Common myeloid progenitor, CD34-positive (primary cell): ENCODE measurements at regions not wholly inside any gene's neighbourhood (a gene's known extent, or its start where the extent isn't known, plus 50 kb on each side); places are given as distances from the start of the nearest gene placed in this dataset.

Experiments used
- CTCF ChIA-PET: fragments of 350-600 bp; sonication (Branson Sonifier 250); formaldehyde crosslinking; loops from one replicate; lab custom pipeline; 2021; ENCODE audit warnings: antibody characterized with exemption; lab: Charles Lee
- POLR2A ChIA-PET: fragments of 350-600 bp; sonication (Branson Sonifier 250); formaldehyde crosslinking; loops from one replicate; lab custom pipeline; 2021; ENCODE audit warnings: antibody characterized with exemption; lab: Charles Lee
- DNase-seq, 3 donors: peaks; one replicate each; pipeline versions ENCODE4 v3.0.0 to v3.0.0-alpha.2; 2013
- H3K27ac ChIP-seq, 2 experiments: 1 replicate in 1 of 2; 2 replicates in 1 of 2; pipeline ENCODE4 v1.7.0; 2013; ENCODE audit warnings: inconsistent platforms in 2 of 2, low read length in 2 of 2, mild to moderate bottlenecking in 2 of 2, low read depth in 1 of 2, moderate library complexity in 1 of 2; ENCODE audit not compliant: severe bottlenecking in 2 of 2, insufficient read depth in 1 of 2, poor library complexity in 1 of 2
- H3K27me3 ChIP-seq, 5 experiments: replicated peaks in 2 of 5; 1 replicate in 3 of 5; 2 replicates in 2 of 5; pipeline versions ENCODE4 v1.6.1 to v1.7.0; 2013; ENCODE audit warnings: low read length in 4 of 5, mild to moderate bottlenecking in 2 of 5, moderate library complexity in 2 of 5, inconsistent platforms in 1 of 5; ENCODE audit not compliant: insufficient read depth in 5 of 5, control insufficient read depth in 4 of 5
- H3K36me3 ChIP-seq, 4 experiments: 1 replicate in 2 of 4; 2 replicates in 2 of 4; pipeline versions ENCODE4 v1.6.1 to v1.7.0; 2013; ENCODE audit warnings: low read length in 3 of 4, control low read depth in 1 of 4, mild to moderate bottlenecking in 1 of 4; ENCODE audit not compliant: control insufficient read depth in 4 of 4, insufficient read depth in 4 of 4
- H3K4me1 ChIP-seq, 4 experiments: 1 replicate in 3 of 4; 2 replicates in 1 of 4; pipeline versions ENCODE4 v1.6.1 to v1.7.1; 2013; ENCODE audit warnings: low read length in 3 of 4, mild to moderate bottlenecking in 3 of 4, control low read depth in 1 of 4, inconsistent platforms in 1 of 4, moderate library complexity in 1 of 4; ENCODE audit not compliant: control insufficient read depth in 4 of 4, insufficient read depth in 4 of 4; ENCODE audit errors: control extremely low read depth in 1 of 4
- H3K4me3 ChIP-seq, 7 experiments: 1 replicate in 4 of 7; 2 replicates in 3 of 7; pipeline versions ENCODE4 v1.5.1 to v1.7.0; 2013; ENCODE audit warnings: mild to moderate bottlenecking in 7 of 7, low read length in 6 of 7, moderate library complexity in 6 of 7, inconsistent platforms in 2 of 7, low read depth in 2 of 7, control low read depth in 1 of 7; ENCODE audit not compliant: insufficient read depth in 4 of 7, control insufficient read depth in 1 of 7; ENCODE audit errors: extremely low read depth in 1 of 7
- H3K9me3 ChIP-seq, 5 experiments: 1 replicate in 4 of 5; 2 replicates in 1 of 5; pipeline versions ENCODE4 v1.6.1 to v1.7.1; 2013; ENCODE audit warnings: low read length in 4 of 5, mild to moderate bottlenecking in 2 of 5, inconsistent platforms in 1 of 5, low read depth in 1 of 5, moderate library complexity in 1 of 5; ENCODE audit not compliant: control insufficient read depth in 4 of 5, insufficient read depth in 2 of 5; ENCODE audit errors: control extremely low read depth in 1 of 5
- WGBS: methylation state at CpG from one replicate; pipeline ENCODE4 v1.1.5; 2013; ENCODE audit not compliant: insufficient coverage; 5-methylcytosine and 5-hydroxymethylcytosine counted together

GRCh38 chr6:88238065-88238464 is 71.9 kb upstream of the CNR1 start:
- Histone ChIP-seq H3K27ac (no peak overlapping the region), H3K4me1 (no peaks in the 10 kb centered on the region), H3K27me3 (no peaks in the 10 kb centered on the region), H3K36me3 (no peaks in the 10 kb centered on the region), H3K4me3 (no peak overlapping the region), H3K9me3 (no peaks in the 10 kb centered on the region)
- 40% methylated on average over 1 of the region's 1 CpG for WGBS
- POLR2A ChIA-PET = interaction anchor here (0.6 kb wide), 1 partner anchor 97 kb away, joined by 3 read pairs; no protein-coding TSS in a partner anchor
- CTCF ChIA-PET = interaction anchor here (1.1 to 2.2 kb wide), 3 partner anchors 10 to 994 kb away, joined by 3 to 9 read pairs (median 5); no protein-coding TSS in a partner anchor
- DNase-seq = peak; percentile 28 to 58 (median 35)

DNA sequence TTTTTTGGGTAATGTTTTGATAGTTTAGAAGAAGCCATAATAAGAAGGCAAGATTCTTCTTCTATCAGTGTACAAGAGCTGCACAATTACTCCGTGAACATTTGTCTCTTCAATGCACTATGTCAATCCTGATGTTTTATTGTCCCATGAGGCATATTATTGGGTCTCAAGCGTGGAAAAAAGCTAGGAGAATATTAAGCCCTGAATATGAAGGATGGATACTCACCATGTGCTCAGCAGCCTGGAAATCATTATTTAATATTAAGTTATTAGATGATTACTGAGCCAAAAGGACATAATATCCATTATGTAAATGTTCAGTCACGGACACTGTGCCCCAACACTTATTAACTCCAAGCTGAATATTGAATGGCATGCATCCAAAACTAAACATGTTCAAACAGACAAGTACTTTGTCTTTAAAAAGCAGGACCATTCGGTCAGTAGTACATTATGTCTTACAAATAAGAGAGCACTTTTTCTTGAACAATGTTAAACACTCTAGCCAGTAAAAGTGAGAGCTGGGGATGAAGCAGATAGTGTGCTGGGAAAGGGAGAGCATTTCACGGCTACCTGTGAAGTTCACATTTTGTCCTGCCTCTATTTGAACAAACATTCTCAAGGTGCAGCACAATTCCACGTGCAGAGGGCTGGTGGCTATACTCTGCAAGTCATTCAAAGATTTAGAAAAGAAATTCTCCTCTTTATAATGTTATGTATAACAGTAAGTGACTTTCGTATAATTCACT is 70.6 kb upstream of the CNR1 start:
- Histone ChIP-seq H3K36me3 (no peaks in the 10 kb centered on the region), H3K4me1 (no peaks in the 10 kb centered on the region), H3K27ac (no peak overlapping the region), H3K27me3 (no peaks in the 10 kb centered on the region), H3K4me3 (no peak overlapping the region), H3K9me3 (peaks cover 0 to 5% (median 0%) of the 10 kb centered on the region in 5 experiments)
- CTCF ChIA-PET = interaction anchor here (2.2 kb wide), 1 partner anchor 307 kb away, joined by 9 read pairs; no protein-coding TSS in a partner anchor
- DNase-seq = no peak
- POLR2A ChIA-PET = no interaction called here
- WGBS = 80% methylated on average over 3 of the region's 7 CpGs

- CTCF ChIA-PET = no interaction called here
- Histone ChIP-seq H3K27ac (no peak overlapping the region), H3K27me3 (no peaks in the 10 kb centered on the region), H3K4me3 (no peak overlapping the region), H3K36me3 (no peaks in the 10 kb centered on the region), H3K9me3 (peaks cover 0 to 23% (median 4%) of the 10 kb centered on the region in 5 experiments), H3K4me1 (no peaks in the 10 kb centered on the region)
- WGBS = no CpG with 5 or more reads among the region's 1 CpG
- DNase-seq = no peak
- POLR2A ChIA-PET = no interaction called here
Observed at GRCh38 chr6:88232753-88233152, 66.6 kb upstream of the CNR1 start.

DNA sequence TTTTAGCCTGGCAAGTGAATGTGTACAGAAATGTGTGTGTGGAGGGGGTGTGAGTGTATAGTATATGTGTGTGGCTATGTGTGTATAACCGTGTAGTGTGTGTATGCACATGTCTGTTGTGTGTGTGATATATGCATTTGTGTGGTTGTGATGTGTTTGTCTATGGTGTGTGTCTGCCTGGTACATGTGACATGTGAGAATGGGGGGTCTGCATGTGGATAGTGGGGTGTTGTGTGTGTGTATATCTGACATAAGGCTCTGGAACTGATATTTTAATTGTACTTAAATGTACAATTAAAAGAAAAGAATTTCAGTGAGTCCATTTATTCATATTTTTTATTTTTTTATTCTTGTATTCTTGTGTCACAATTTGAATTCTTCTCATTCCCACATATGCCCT is 57.2 kb upstream of the CNR1 start:
- 100% methylated on average over 1 of the region's 1 CpG for WGBS
- H3K9me3 ChIP-seq = peaks cover 0 to under 1% (median 0%) of the 10 kb centered on the region in 5 experiments
- no peak for DNase-seq
- H3K27me3 ChIP-seq = no peaks in the 10 kb centered on the region
- no peaks in the 10 kb centered on the region for H3K36me3 ChIP-seq
- ChIA-PET POLR2A (no interaction called here), CTCF (no interaction called here)
- no peak overlapping the region for H3K4me3 ChIP-seq
- H3K27ac ChIP-seq = no peak overlapping the region
- no peaks in the 10 kb centered on the region for H3K4me1 ChIP-seq

DNA sequence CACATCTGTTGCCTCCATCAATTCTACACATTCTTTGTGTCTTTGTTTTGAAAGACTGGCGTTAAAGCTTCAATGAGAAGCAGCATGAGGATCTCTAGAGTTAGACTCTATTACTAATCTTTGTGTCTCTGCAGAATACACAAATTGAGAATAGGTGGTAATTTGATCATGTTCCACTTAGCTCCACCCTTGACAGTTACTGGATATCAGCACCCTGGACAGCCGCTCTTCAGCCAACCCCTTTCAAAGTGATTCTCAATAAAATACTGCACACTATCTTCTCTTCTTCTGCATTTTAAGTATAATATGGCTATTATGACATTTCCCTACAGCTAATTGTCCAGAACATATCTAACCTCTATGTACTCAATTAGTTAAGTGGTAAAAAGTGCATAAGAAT is 54.3 kb upstream of the CNR1 start:
- H3K4me1 ChIP-seq = no peaks in the 10 kb centered on the region
- no peak overlapping the region for H3K27ac ChIP-seq
- CTCF ChIA-PET = no interaction called here
- WGBS = 100% methylated on average over 1 of the region's 2 CpGs
- no peak overlapping the region for H3K4me3 ChIP-seq
- DNase-seq = peak in 2 of 3 donors; percentile 20 to 23
- H3K36me3 ChIP-seq = no peaks in the 10 kb centered on the region
- H3K9me3 ChIP-seq = no peaks in the 10 kb centered on the region
- POLR2A ChIA-PET = no interaction called here
- no peaks in the 10 kb centered on the region for H3K27me3 ChIP-seq

DNA sequence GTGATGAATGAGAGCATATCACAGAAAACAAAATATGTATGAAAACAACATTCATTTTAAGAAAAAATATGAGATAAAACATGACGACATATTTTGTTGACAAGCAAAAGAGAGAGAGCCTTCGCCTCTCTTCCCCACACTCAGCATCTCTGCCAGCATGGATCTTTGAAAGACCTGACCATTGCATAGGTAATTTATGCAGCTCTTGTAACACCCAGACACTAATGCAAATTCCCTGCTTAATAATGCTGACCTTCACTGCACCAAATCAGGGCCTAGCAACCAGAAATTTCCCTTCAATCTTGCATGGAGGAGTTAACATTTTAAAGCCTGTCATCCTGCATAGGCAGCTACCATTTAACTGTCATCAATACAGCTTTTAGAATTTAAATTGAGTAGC is 50.0 kb upstream of the CNR1 start:
- no CpG with 5 or more reads among the region's 2 CpGs for WGBS

More for the DNA sequence above, 50.0 kb upstream of the CNR1 start:
- POLR2A ChIA-PET = no interaction called here
- Histone ChIP-seq H3K36me3 (no peaks in the 10 kb centered on the region), H3K27ac (no peak overlapping the region), H3K4me1 (no peaks in the 10 kb centered on the region), H3K9me3 (no peaks in the 10 kb centered on the region), H3K27me3 (peaks cover 0 to 2% (median 0%) of the 10 kb centered on the region in 5 experiments), H3K4me3 (no peak overlapping the region)
- CTCF ChIA-PET = interaction anchor here (0.9 kb wide), 1 partner anchor 35 kb away, joined by 4 read pairs; no protein-coding TSS in a partner anchor
- DNase-seq = no peak
